ENCODE measurements at regions not wholly inside any gene's neighbourhood (a gene's known extent, or its start where the extent isn't known, plus 50 kb on each side); places are given as distances from the start of the nearest gene placed in this dataset.

DNA sequence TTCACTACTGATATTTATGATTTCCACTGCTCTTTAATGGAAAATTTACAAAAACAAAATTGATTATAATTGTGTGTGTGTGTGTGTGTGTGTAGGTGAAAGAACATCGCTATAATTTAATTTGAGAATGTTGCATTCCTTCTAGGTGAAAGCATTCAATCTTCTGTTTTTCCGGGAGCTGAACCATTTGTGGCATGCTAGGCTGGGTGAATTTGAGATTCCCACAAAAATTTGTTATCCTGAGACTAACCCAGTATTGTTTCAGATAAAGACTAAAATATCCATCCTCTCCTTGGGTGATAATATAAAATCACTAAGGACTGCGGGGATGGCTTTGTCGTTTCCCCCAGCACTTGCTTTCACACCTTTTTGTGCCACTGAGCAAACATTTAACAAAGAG is 911.2 kb upstream of the PIK3C3 start:
- DNase-seq (no peak), ATAC-seq (no peak)
- no peak overlapping the region for H3K4me3 Mint-ChIP-seq
- H3K27me3 Mint-ChIP-seq: no peaks in the 10 kb centered on the region
- peaks cover 0 to 14% of the 10 kb centered on the region in 2 donors for H3K9me3 Mint-ChIP-seq
- H3K27ac Mint-ChIP-seq: no peak overlapping the region
- no peaks in the 10 kb centered on the region for H3K4me1 Mint-ChIP-seq

DNA sequence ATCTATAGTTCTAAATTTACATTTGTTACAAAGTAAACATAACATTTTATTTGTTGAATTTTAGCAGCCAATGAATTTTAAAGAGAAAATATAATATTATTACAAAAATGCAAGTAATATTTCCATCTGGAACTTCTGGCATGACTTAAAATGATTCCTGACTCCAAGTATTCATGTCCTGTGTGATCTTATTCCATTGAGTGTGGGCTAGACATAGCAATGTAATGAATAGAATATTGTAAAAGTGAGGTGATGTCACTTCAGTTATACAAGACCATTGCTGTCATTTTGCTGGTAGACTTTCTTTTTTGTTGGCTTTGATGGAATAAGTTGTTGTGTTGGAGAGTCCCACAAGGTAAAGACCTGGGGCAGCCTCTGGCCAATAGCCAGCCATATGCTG is 912.2 kb upstream of the PIK3C3 start:
- peaks cover 0 to 14% of the 10 kb centered on the region in 2 donors for H3K9me3 Mint-ChIP-seq
- H3K4me3 Mint-ChIP-seq: no peak overlapping the region
- ATAC-seq (no peak), DNase-seq (no peak)
- H3K27ac Mint-ChIP-seq: no peak overlapping the region
- no peaks in the 10 kb centered on the region for H3K4me1 Mint-ChIP-seq
- H3K27me3 Mint-ChIP-seq: no peaks in the 10 kb centered on the region

GRCh38 chr18:41038071-41038470 is 917.0 kb upstream of the PIK3C3 start:
- H3K4me3 Mint-ChIP-seq: no peak overlapping the region
- ATAC-seq: no peak
- no peaks in the 10 kb centered on the region for H3K27me3 Mint-ChIP-seq
- no peak for DNase-seq
- no peaks in the 10 kb centered on the region for H3K4me1 Mint-ChIP-seq
- H3K9me3 Mint-ChIP-seq: peaks cover 0 to 15% of the 10 kb centered on the region in 2 donors
- H3K27ac Mint-ChIP-seq: no peak overlapping the region

- Mint-ChIP-seq H3K4me1 (no peaks in the 10 kb centered on the region), H3K27ac (no peak overlapping the region), H3K9me3 (peaks cover 4 to 8% of the 10 kb centered on the region in 2 donors), H3K4me3 (no peak overlapping the region), H3K27me3 (no peaks in the 10 kb centered on the region)
- no peak for DNase-seq
- no peak for ATAC-seq
These were observed 918.7 kb upstream of the PIK3C3 start for GRCh38 chr18:41036346-41036745.

DNA sequence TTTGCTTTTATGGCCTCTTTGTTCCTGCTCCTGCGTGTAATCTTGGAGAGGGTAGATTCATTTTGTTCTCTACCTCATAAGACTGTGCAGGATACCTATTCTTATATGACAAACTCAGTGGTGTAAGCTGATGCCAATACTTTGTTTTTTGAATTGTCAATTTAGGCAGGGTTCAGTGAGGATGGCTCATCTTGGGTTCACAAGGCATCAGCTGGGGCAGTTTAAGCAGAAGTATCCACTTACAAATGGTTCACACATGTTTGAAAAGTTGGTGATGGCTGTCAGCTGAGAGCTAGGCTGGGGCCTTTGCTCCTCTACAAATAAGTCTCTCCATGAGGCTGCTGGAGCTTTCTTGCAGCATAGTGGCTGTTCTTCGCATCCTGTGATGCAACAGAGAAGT is 920.6 kb upstream of the PIK3C3 start:
- Mint-ChIP-seq H3K4me3 (no peak overlapping the region), H3K27me3 (no peaks in the 10 kb centered on the region), H3K27ac (no peak overlapping the region), H3K4me1 (no peaks in the 10 kb centered on the region), H3K9me3 (peaks cover 4 to 8% of the 10 kb centered on the region in 2 donors)
- no peak for ATAC-seq
- DNase-seq: no peak

GRCh38 chr18:41025666-41026065 is 929.4 kb upstream of the PIK3C3 start:
- Mint-ChIP-seq H3K4me3 (no peak overlapping the region), H3K27ac (no peak overlapping the region), H3K9me3 (peaks cover 0 to 5% of the 10 kb centered on the region in 2 donors), H3K4me1 (no peaks in the 10 kb centered on the region), H3K27me3 (no peaks in the 10 kb centered on the region)
- DNase-seq: no peak
- ATAC-seq: no peak

- Mint-ChIP-seq H3K9me3 (peaks cover 0 to 5% of the 10 kb centered on the region in 2 donors), H3K27me3 (no peaks in the 10 kb centered on the region), H3K4me1 (no peaks in the 10 kb centered on the region)
These were observed 930.2 kb upstream of the PIK3C3 start for GRCh38 chr18:41024792-41025191.

GRCh38 chr18:41022484-41022883 is 932.5 kb upstream of the PIK3C3 start:
- Mint-ChIP-seq H3K4me1 (no peaks in the 10 kb centered on the region), H3K27ac (no peak overlapping the region), H3K4me3 (no peak overlapping the region), H3K9me3 (peaks cover 0 to 5% of the 10 kb centered on the region in 2 donors), H3K27me3 (no peaks in the 10 kb centered on the region)
- no peak for ATAC-seq
- no peak for DNase-seq

More at GRCh38 chr18:41024792-41025191, 930.2 kb upstream of the PIK3C3 start:
- H3K4me3 Mint-ChIP-seq: no peak overlapping the region
- DNase-seq (no peak), ATAC-seq (no peak)
- no peak overlapping the region for H3K27ac Mint-ChIP-seq

DNA sequence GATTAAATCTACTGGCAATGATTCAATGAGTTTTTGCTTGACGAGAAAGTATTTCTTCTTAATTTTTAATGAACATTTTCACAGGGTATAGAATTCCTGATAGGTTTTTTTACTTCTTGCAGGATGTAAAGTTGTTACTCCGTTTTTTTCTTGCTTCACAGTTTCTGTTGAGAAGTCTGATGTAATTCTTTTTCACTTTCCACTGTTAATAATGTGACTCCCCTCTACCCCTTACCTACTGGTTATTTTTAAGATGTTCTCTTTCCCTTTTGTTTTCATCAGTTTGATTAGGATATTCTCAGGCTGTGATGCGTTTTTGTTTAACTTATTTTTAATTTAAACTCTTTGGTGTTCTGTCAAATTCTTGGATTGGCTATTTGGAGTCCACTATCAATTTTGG is 933.9 kb upstream of the PIK3C3 start:
- Mint-ChIP-seq H3K4me3 (no peak overlapping the region), H3K27ac (no peak overlapping the region), H3K9me3 (no peaks in the 10 kb centered on the region), H3K4me1 (no peaks in the 10 kb centered on the region), H3K27me3 (no peaks in the 10 kb centered on the region)
- ATAC-seq (no peak), DNase-seq (no peak)

GRCh38 chr18:41012194-41012593 is 942.8 kb upstream of the PIK3C3 start:
- H3K27ac Mint-ChIP-seq: no peak overlapping the region
- ATAC-seq: no peak
- H3K27me3 Mint-ChIP-seq: no peaks in the 10 kb centered on the region
- no peaks in the 10 kb centered on the region for H3K4me1 Mint-ChIP-seq
- H3K4me3 Mint-ChIP-seq: no peak overlapping the region
- DNase-seq: no peak
- peaks cover 0 to 9% of the 10 kb centered on the region in 2 donors for H3K9me3 Mint-ChIP-seq

- no peak overlapping the region for H3K27ac Mint-ChIP-seq
- H3K4me3 Mint-ChIP-seq: no peak overlapping the region
- H3K9me3 Mint-ChIP-seq: peaks cover 0 to 3% of the 10 kb centered on the region in 2 donors
- ATAC-seq (no peak), DNase-seq (no peak)
- no peaks in the 10 kb centered on the region for H3K4me1 Mint-ChIP-seq
- H3K27me3 Mint-ChIP-seq: no peaks in the 10 kb centered on the region
These were observed 945.1 kb upstream of the PIK3C3 start for GRCh38 chr18:41009926-41010325.

- Mint-ChIP-seq H3K4me1 (no peaks in the 10 kb centered on the region), H3K9me3 (peaks cover 0 to 7% of the 10 kb centered on the region in 2 donors), H3K4me3 (no peak overlapping the region), H3K27ac (no peak overlapping the region), H3K27me3 (no peaks in the 10 kb centered on the region)
- no peak for ATAC-seq
- DNase-seq: no peak
These were observed 950.7 kb upstream of the PIK3C3 start for GRCh38 chr18:41004324-41004723.

- DNase-seq: no peak
- H3K27me3 Mint-ChIP-seq: no peaks in the 10 kb centered on the region
- no peaks in the 10 kb centered on the region for H3K4me1 Mint-ChIP-seq
- H3K27ac Mint-ChIP-seq: no peak overlapping the region
- ATAC-seq: no peak
- no peak overlapping the region for H3K4me3 Mint-ChIP-seq
- H3K9me3 Mint-ChIP-seq: peaks cover 3 to 13% of the 10 kb centered on the region in 2 donors
These were observed 959.5 kb upstream of the PIK3C3 start for GRCh38 chr18:40995529-40995928.

DNA sequence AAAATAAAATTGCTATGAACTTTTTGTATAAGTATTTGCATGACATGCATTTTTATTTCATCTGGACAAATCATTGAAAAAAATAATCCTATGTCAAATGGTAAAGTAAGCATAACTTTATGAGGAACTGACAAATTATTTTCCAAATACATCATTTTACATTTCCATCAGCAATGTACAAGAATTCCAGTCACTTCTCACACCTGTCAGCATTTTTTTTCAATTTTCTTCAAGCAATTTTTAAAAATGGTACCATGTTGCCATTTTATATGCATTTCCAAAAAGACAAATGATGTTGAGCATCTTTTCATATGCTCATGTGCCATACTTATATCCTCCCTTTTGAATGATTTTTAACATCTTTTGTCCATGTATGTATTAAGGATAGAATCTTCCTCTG is 961.7 kb upstream of the PIK3C3 start:
- Mint-ChIP-seq H3K9me3 (peaks cover 3 to 13% of the 10 kb centered on the region in 2 donors), H3K4me1 (no peaks in the 10 kb centered on the region), H3K27me3 (no peaks in the 10 kb centered on the region), H3K27ac (no peak overlapping the region), H3K4me3 (no peak overlapping the region)
- DNase-seq (no peak), ATAC-seq (no peak)

- Mint-ChIP-seq H3K27me3 (no peaks in the 10 kb centered on the region), H3K27ac (no peak overlapping the region), H3K4me1 (no peaks in the 10 kb centered on the region), H3K9me3 (peaks cover 5 to 7% of the 10 kb centered on the region in 2 donors), H3K4me3 (no peak overlapping the region)
- no peak for DNase-seq
- ATAC-seq: no peak
These were observed 967.5 kb upstream of the PIK3C3 start for GRCh38 chr18:40987581-40987980.

GRCh38 chr18:40985436-40985835 is 969.6 kb upstream of the PIK3C3 start:
- no peak overlapping the region for H3K27ac Mint-ChIP-seq
- H3K4me1 Mint-ChIP-seq: no peaks in the 10 kb centered on the region
- no peak for ATAC-seq
- H3K4me3 Mint-ChIP-seq: no peak overlapping the region
- DNase-seq: no peak
- H3K27me3 Mint-ChIP-seq: no peaks in the 10 kb centered on the region
- peaks cover 0 to 5% of the 10 kb centered on the region in 2 donors for H3K9me3 Mint-ChIP-seq

- H3K4me1 Mint-ChIP-seq: no peaks in the 10 kb centered on the region
- H3K9me3 Mint-ChIP-seq: peaks cover 0 to 5% of the 10 kb centered on the region in 2 donors
- H3K27ac Mint-ChIP-seq: no peak overlapping the region
- no peak overlapping the region for H3K4me3 Mint-ChIP-seq
- DNase-seq: no peak
- ATAC-seq: no peak
- H3K27me3 Mint-ChIP-seq: no peaks in the 10 kb centered on the region
These were observed 970.2 kb upstream of the PIK3C3 start for GRCh38 chr18:40984856-40985255.
